ENCODE measurements at regions not wholly inside any gene's neighbourhood (a gene's known extent, or its start where the extent isn't known, plus 50 kb on each side); places are given as distances from the start of the nearest gene placed in this dataset.

- Mint-ChIP-seq H3K36me3 (no peaks in the 10 kb centered on the region), H3K27ac (no peak overlapping the region), H3K9me3 (no peaks in the 10 kb centered on the region), H3K27me3 (peaks cover 41% of the 10 kb centered on the region), H3K4me3 (no peak overlapping the region), H3K4me1 (peaks cover 9% of the 10 kb centered on the region)
- CTCF ChIA-PET = interaction anchor here (1.0 to 8.0 kb wide), 11 partner anchors 15 to 135 kb away, joined by 3 to 139 read pairs (median 4); no protein-coding TSS in a partner anchor
- no peak for DNase-seq
These were observed 85.2 kb downstream of the TBX19 start for GRCh38 chr1:168365719-168366479.
